ENCODE measurements at regions not wholly inside any gene's neighbourhood (a gene's known extent, or its start where the extent isn't known, plus 50 kb on each side); places are given as distances from the start of the nearest gene placed in this dataset.
A peak's percentile ranks its signal among the peaks of the same experiment; 100 is the strongest.

DNA sequence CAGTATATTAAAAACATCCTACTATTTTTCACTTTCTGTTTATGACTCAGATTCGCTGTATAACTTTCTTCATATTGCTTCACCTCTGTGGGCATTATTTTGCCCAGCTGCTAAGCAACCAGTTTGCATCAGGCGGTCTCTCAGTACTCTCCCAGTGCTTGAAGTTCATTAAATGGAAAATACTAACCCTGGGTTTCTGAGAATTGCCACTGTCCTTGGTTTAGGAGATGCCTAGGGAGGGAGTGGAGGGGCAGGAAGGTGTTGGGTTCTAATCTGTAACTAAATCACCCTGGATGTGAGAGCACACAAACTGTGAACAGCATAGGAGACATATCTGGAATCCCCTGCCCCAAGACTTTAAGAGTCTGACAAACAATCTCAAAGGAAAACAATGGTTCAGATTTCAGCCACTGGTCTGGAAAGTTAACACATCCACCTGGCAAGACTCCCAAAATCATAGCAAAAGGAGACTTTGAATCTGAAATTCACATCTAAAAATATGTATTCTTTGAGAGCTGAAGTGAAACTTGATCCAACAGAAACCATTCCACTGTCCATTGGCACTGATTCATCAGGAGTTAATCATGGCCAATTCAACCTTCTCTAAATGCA is 540.0 kb downstream of the SOX6 start:
- DNase-seq (ENCODE audit: low spot score): peak; percentile 61

DNA sequence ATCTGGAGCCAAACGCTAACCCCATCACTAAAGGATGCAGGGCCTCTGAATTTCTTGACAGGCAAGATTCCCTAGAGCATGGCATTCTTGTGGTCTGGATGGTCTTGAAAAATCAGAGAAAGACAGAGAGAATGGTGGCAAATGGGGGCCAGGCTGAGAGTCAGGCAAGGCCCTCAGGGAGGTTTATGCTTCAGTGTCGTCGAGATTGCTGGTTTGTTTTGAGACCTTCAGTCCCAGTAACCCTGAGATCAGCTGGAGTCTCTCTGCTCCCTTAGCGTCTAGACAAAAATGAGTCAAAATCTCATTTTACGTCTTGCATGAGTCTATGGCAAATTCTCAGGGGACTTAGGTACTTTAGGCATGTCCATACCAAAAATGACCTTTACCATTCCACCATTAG is 539.3 kb downstream of the SOX6 start:
- peak; percentile 27 for DNase-seq (ENCODE audit: low spot score)

DNA sequence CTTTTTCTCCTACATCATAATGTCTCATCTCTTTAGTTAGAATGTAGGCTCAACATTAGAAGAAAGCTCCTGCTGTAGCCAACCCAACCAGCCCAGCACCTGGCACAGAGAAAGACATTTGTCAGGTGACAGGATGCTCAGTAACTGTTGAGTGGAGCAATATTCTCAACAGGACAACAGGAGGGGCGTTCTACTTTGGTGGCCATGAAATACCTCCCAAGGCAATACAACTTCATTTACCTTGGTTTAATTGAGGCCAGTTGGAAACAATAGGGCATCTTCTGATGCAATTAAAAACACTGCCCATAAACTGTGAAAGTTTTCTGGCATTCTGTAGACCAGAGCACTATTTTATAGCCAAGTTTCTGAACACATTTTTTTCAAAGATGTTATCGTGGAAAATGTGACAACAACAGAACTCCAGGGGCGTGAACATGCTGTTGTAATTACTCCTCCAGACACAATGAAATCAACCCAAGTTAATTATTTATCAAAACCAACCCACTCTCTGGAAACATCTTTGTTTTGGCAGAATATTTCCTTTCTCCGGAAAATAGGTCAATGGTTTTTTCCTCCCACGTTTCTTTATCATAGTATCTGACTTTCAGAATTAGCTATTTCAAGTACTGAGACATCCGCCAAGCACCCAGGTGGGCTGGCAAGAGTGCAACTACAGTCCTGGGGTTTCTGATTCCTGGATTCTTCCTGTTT is 538.1 kb downstream of the SOX6 start:
- peak; percentile 58 for DNase-seq (ENCODE audit: low spot score)

DNA sequence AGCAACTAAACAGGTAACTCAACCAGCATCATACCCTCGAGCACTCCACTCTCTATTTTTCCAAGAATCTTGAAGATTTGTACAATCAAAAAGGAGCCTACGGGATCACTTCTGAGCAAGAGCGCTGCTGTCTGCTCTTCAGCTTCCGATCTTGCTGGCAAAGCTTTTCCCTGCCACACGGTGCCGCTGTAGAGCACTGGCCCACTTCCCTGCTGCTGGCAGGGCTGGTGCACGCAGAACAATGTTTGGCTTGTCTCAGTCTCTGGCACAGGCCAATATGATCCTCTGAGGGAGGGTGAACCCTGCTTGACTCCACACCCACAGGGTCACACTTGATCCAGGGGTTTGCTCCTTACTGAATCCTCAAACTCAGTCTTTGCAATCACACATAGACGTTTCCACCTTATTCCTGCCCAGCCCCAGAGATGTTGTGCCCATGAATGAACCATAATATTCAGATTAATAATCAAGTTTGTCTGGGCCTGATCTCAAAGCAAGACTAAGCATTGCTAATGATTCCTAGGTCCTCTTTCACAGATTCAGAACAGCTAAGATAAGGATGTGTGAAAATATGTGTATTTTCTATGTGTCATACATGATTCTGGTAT is 536.6 kb downstream of the SOX6 start:
- DNase-seq (ENCODE audit: low spot score): peak; percentile 64

- DNase-seq (ENCODE audit: low spot score): no peak
Measured at GRCh38 chr11:15821451-15821850, 534.9 kb downstream of the SOX6 start.

DNA sequence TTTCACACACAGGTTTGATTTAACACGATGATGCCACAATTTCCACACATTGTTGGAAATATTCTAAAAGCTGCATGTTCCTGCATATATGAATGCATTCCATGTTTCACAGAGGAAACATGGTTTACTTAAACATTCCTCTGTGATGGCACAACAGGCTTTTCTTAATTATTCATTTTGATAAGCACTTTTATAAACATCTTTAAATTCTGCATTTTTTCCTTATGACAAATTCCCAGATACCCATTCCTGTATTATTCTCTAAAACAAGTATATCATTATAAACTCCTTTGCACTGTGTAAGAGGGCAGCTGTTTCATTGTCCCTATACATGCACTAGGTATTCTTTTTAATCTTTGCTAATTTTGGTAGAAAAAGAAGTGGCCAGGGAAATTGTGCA is 532.3 kb downstream of the SOX6 start:
- DNase-seq (ENCODE audit: low spot score): no peak

GRCh38 chr11:15825976-15826650 is 530.2 kb downstream of the SOX6 start:
- no peak for DNase-seq (ENCODE audit: low spot score)

GRCh38 chr11:15826826-15827225 is 529.5 kb downstream of the SOX6 start:
- DNase-seq (ENCODE audit: low spot score): peak; percentile 32

- no peak for DNase-seq (ENCODE audit: low spot score)
Measured at GRCh38 chr11:15828215-15828853, 528.0 kb downstream of the SOX6 start.

GRCh38 chr11:15829312-15829711 is 527.0 kb downstream of the SOX6 start:
- no peak for DNase-seq (ENCODE audit: low spot score)

GRCh38 chr11:15830741-15831428 is 525.5 kb downstream of the SOX6 start:
- DNase-seq (ENCODE audit: low spot score): no peak

GRCh38 chr11:15835788-15836411 is 520.4 kb downstream of the SOX6 start:
- DNase-seq (ENCODE audit: low spot score): no peak

DNA sequence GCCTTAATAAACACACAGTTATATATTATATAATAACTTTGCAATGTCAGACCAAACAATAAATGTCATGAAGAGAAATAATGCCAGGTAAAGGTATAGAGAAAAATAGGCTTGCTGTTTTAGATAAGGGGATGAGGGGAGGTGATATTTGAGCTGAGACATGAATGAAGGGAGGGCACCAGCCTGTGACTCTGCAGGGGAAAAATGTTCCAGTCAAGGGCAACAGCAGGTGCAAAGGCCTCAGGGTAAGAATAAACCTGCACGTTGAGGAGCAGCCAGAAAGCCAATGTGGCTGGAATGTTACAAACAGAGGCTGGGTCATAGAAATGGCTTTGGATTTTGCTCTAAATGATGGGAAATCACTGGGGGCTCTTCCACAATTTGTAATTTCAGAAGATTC is 519.6 kb downstream of the SOX6 start:
- DNase-seq (ENCODE audit: low spot score): no peak

DNA sequence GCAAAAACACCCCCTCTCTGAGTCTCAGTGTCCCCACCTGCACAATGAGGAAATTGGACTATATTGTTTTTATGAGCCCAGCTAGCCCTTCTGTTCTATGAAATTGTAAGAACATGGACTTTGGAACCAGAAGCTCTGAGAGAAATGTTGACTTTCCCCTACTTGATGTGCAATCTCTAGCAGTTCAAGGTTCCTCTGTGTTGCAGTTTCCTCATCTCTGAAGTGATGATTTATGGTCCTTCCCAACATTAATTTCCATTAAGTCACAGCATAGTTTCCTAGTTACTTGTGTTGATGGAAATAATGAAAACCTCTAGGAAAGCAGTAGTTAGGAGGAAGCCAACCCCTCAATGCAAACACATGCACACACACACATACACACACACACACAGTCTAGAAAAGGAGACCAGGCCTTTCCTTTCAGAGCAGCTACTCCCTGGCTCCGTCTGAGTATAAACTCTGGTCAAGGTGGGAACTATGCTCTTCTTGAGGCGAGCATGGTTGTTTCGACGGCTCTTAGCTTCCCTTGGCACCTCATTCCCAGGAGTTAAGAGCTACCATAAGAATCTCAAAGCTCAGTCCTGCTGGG is 518.4 kb downstream of the SOX6 start:
- no peak for DNase-seq (ENCODE audit: low spot score)

DNA sequence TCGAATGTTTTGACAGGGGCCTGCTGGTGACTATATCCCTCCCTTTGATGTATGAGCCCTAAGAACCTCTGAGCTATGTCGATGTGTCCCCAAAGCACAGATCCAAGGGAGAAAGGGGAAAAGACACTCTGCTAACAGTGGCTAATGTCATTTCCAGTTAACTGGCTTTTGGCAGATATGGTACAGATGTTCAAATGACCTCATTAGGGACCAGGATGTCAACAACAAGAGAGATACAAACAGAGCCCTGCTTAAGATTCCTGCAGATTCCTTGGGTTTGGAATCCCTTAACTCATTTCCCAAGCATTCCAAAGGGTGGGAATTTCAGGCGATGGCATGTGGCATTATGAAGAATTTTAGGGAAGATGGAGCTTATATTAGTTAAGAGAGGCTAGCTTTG is 517.3 kb downstream of the SOX6 start:
- no peak for DNase-seq (ENCODE audit: low spot score)

DNA sequence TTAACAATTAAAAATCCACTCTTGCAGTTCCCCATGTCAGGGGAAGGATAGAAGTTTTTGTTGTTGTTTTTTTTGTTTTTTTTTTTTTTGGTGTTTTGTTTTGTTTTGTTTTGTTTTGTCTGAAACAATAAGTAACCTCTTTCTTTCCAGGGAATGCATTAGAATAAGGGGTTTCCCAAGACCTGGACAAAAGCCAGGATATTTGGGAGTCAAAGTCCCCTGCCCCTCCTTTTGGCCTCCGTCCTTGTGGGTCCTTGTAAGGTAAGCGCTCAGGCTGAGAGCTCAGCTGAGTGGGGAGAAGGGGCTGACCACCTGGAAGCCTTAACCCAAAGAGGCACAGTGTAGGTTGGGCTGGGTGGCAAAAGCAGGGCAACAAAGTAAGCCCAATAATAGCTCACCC is 515.4 kb downstream of the SOX6 start:
- DNase-seq (ENCODE audit: low spot score): no peak

GRCh38 chr11:15841931-15842740 is 514.2 kb downstream of the SOX6 start:
- DNase-seq (ENCODE audit: low spot score): no peak

DNA sequence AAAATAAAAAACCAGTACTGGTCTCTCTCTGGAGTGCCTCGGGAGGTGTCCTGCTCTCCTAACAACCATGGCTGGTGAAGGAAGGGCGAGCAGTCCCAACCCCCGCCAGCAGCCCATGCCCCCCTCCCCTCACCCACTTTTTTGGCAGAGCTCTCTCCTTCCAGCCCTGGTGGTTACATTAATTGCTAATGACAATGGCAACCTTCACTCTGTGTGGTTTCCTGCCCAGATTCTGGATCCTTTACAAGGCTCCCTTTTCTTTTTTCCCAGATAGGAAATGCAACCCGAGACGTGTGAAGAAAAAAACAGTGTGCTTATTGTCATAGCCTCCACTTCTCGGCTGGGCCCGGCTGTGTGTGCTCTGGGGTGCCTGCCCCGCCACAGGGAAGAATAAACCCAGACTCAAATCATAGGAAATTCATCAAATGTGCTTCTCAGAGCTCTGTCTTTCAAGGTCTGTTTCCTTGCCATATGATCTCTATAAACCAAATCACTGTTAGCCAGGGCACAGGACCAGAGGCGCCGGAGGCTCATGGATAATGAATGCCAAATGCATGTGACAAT is 513.0 kb downstream of the SOX6 start:
- DNase-seq (ENCODE audit: low spot score): no peak

DNA sequence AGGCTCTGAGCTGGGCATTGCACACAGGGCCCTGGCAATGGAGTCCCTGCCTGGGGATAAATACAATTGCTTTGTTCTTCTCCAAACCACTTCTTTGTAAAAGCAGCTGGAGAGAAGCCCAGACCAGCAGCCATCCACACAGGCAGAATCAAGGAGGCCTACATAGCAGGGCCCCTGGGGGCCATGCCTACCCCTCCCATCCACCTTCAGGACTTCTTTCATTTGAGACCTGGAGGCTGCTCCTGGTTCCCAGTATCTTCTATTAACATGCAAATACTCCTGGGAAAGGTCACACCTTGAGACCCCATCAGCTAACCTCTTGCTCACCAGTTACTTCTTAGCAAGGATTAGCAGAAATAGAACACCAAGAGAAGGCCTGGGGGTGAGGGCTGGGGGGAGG is 511.1 kb downstream of the SOX6 start:
- no peak for DNase-seq (ENCODE audit: low spot score)

GRCh38 chr11:15848631-15849168 is 507.6 kb downstream of the SOX6 start:
- DNase-seq (ENCODE audit: low spot score): peak; percentile 20

All from kidney tubule cell (primary cell).